HUES48 (cell line): ENCODE measurements at regions not wholly inside any gene's neighbourhood (a gene's known extent, or its start where the extent isn't known, plus 50 kb on each side); places are given as distances from the start of the nearest gene placed in this dataset.

ENCODE experiments used
- H3K27ac ChIP-seq: one replicate; pipeline ENCODE4 v1.7.0; 2013; ENCODE audit warnings: low read depth, low read length, inconsistent platforms
- H3K27me3 ChIP-seq: 2 replicates; pipeline ENCODE4 v1.6.1; 2013; ENCODE audit warnings: mild to moderate bottlenecking, low read length; ENCODE audit not compliant: control insufficient read depth, insufficient read depth
- H3K36me3 ChIP-seq: 2 replicates; pipeline ENCODE4 v1.6.1; 2013; ENCODE audit warnings: low read length; ENCODE audit not compliant: control insufficient read depth, insufficient read depth
- H3K4me1 ChIP-seq: 2 replicates; pipeline ENCODE4 v1.6.1; 2013; ENCODE audit warnings: mild to moderate bottlenecking, low read length; ENCODE audit not compliant: control insufficient read depth, insufficient read depth
- H3K4me3 ChIP-seq: 2 replicates; pipeline ENCODE4 v1.5.1; 2013; ENCODE audit warnings: mild to moderate bottlenecking, low read depth, low read length
- H3K9ac ChIP-seq: 2 replicates; pipeline ENCODE4 v1.6.1; 2013; ENCODE audit warnings: mild to moderate bottlenecking, low read depth, low read length, moderate library complexity
- H3K9me3 ChIP-seq: 2 replicates; pipeline ENCODE4 v1.6.1; 2013; ENCODE audit warnings: low read length; ENCODE audit not compliant: control insufficient read depth, insufficient read depth

GRCh38 chr15:37856109-37856508 lies 78.3 kb upstream of the TMCO5A start:
- H3K4me1 ChIP-seq = peaks cover 4% of the 10 kb centered on the region; the same call in 1 of the 2 replicates
- H3K4me3 ChIP-seq = no peak overlapping the region

GRCh38 chr15:37860896-37861295 lies 73.5 kb upstream of the TMCO5A start:
- Histone ChIP-seq H3K4me1 (no peaks in the 10 kb centered on the region), H3K27ac (no peak overlapping the region), H3K4me3 (no peak overlapping the region), H3K27me3 (no peaks in the 10 kb centered on the region), H3K9me3 (peaks cover 5% of the 10 kb centered on the region; the same call in 1 of the 2 replicates), H3K36me3 (no peaks in the 10 kb centered on the region), H3K9ac (no peak overlapping the region)

More at GRCh38 chr15:37856109-37856508, 78.3 kb upstream of the TMCO5A start:
- Histone ChIP-seq H3K36me3 (no peaks in the 10 kb centered on the region), H3K9me3 (no peaks in the 10 kb centered on the region), H3K9ac (no peak overlapping the region), H3K27me3 (no peaks in the 10 kb centered on the region), H3K27ac (no peak overlapping the region)

- Histone ChIP-seq H3K4me1 (no peaks in the 10 kb centered on the region), H3K27ac (no peak overlapping the region), H3K9me3 (peaks cover 5% of the 10 kb centered on the region; the same call in 1 of the 2 replicates), H3K36me3 (no peaks in the 10 kb centered on the region), H3K4me3 (no peak overlapping the region), H3K27me3 (no peaks in the 10 kb centered on the region; the same call in 1 of the 2 replicates), H3K9ac (no peak overlapping the region)
Measured at GRCh38 chr15:37865687-37866086, 68.8 kb upstream of the TMCO5A start.

GRCh38 chr15:37870711-37871110 lies 63.7 kb upstream of the TMCO5A start:
- Histone ChIP-seq H3K4me3 (no peak overlapping the region), H3K9me3 (no peaks in the 10 kb centered on the region), H3K27ac (no peak overlapping the region), H3K9ac (no peak overlapping the region), H3K4me1 (no peaks in the 10 kb centered on the region; the same call in 1 of the 2 replicates), H3K27me3 (no peaks in the 10 kb centered on the region; the same call in 1 of the 2 replicates), H3K36me3 (no peaks in the 10 kb centered on the region)

GRCh38 chr15:37872661-37873060 lies 61.8 kb upstream of the TMCO5A start:
- H3K4me1 ChIP-seq = no peaks in the 10 kb centered on the region; the same call in 1 of the 2 replicates
- H3K36me3 ChIP-seq = no peaks in the 10 kb centered on the region
- no peak overlapping the region for H3K27ac ChIP-seq
- H3K27me3 ChIP-seq = no peaks in the 10 kb centered on the region; the same call in 1 of the 2 replicates
- H3K9me3 ChIP-seq = no peaks in the 10 kb centered on the region
- H3K9ac ChIP-seq = no peak overlapping the region
- no peak overlapping the region for H3K4me3 ChIP-seq

- H3K9ac ChIP-seq = no peak overlapping the region
- no peak overlapping the region for H3K27ac ChIP-seq
- H3K9me3 ChIP-seq = no peaks in the 10 kb centered on the region
- no peaks in the 10 kb centered on the region for H3K27me3 ChIP-seq
- H3K4me3 ChIP-seq = no peak overlapping the region
- H3K4me1 ChIP-seq = peaks cover 5% of the 10 kb centered on the region; the same call in 1 of the 2 replicates
- H3K36me3 ChIP-seq = no peaks in the 10 kb centered on the region
Measured at GRCh38 chr15:37873336-37873735, 61.1 kb upstream of the TMCO5A start.

GRCh38 chr15:37876900-37877299 lies 57.5 kb upstream of the TMCO5A start:
- H3K27me3 ChIP-seq = no peaks in the 10 kb centered on the region
- H3K27ac ChIP-seq = no peak overlapping the region
- H3K9ac ChIP-seq = no peak overlapping the region
- H3K36me3 ChIP-seq = no peaks in the 10 kb centered on the region
- no peaks in the 10 kb centered on the region for H3K9me3 ChIP-seq
- peaks cover 11% of the 10 kb centered on the region; the same call in 1 of the 2 replicates for H3K4me1 ChIP-seq
- H3K4me3 ChIP-seq = no peak overlapping the region

GRCh38 chr15:37877851-37878741 lies 56.3 kb upstream of the TMCO5A start:
- no peak overlapping the region for H3K9ac ChIP-seq
- no peaks in the 10 kb centered on the region for H3K27me3 ChIP-seq
- H3K36me3 ChIP-seq = no peaks in the 10 kb centered on the region
- no peaks in the 10 kb centered on the region for H3K9me3 ChIP-seq
- peaks cover 11% of the 10 kb centered on the region; the same call in 1 of the 2 replicates for H3K4me1 ChIP-seq
- no peak overlapping the region for H3K4me3 ChIP-seq
- no peak overlapping the region for H3K27ac ChIP-seq

- Histone ChIP-seq H3K27ac (no peak overlapping the region), H3K27me3 (no peaks in the 10 kb centered on the region), H3K9ac (no peak overlapping the region)
Measured at GRCh38 chr15:37880009-37880834, 54.2 kb upstream of the TMCO5A start.

GRCh38 chr15:37880835-37881153 lies 53.6 kb upstream of the TMCO5A start:
- no peak overlapping the region for H3K9ac ChIP-seq
- H3K9me3 ChIP-seq = no peaks in the 10 kb centered on the region
- no peak overlapping the region for H3K4me3 ChIP-seq
- H3K4me1 ChIP-seq = peaks cover 11% of the 10 kb centered on the region; the same call in 1 of the 2 replicates
- H3K27me3 ChIP-seq = no peaks in the 10 kb centered on the region
- no peaks in the 10 kb centered on the region for H3K36me3 ChIP-seq
- H3K27ac ChIP-seq = no peak overlapping the region

More at GRCh38 chr15:37880009-37880834, 54.2 kb upstream of the TMCO5A start:
- H3K4me3 ChIP-seq = no peak overlapping the region
- peaks cover 11% of the 10 kb centered on the region; the same call in 1 of the 2 replicates for H3K4me1 ChIP-seq
- no peaks in the 10 kb centered on the region for H3K9me3 ChIP-seq
- H3K36me3 ChIP-seq = no peaks in the 10 kb centered on the region
